CD4-positive, alpha-beta T cell treated with Interleukin-1 beta for 1 hour (primary cell): ENCODE measurements at regions not wholly inside any gene's neighbourhood (a gene's known extent, or its start where the extent isn't known, plus 50 kb on each side); places are given as distances from the start of the nearest gene placed in this dataset.
"Not testable (repeated sequence)": the region's sequence is repeated elsewhere in the genome, so short reads cannot be mapped to it uniquely, and the experiment has no call there.

ENCODE experiments used
- DNase-seq, 2 donors: peaks; one replicate each; pipeline ENCODE4 v3.0.0-alpha.2; 2020 to 2022

DNA sequence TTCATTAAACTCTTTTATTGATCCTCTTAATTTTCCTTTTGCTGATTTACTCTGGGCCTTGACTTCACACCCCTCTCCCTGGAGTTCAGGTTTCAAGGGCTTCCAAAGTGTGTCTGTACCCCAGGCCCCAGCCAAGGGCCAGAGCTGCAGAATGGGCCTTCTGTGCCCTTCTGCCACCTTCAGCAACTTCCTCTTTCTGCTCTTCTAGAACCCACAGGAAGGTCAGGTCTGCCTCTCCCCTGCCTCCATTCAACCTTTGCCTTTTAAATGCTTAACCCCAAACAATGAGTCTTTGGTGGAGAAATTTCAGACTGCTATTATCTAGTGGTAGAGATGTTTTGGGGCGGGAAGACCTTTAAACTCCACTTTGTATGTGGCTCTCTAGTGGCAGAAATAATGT is 63.1 kb downstream of the TSN start:
- DNase-seq: no peak

DNA sequence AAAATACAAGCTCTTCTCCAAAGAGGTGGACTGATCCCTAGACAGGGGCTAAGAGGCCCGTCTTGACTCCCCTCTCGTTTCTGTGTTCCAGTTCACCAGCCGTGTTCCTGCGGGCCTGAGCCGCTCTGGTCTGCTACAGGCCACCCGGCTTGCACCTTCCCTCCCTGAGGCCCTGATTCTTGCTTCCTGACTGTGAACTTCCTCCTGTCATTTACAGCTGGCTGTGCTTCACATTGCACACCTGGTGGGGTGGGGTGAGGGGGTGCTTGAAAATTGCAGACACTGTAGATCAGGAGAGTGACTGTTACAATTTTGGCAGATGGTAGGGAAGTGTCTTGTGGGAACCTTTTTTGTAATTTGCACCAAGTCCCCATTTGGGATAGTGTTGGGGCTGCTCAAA is 64.4 kb downstream of the TSN start:
- DNase-seq: no peak

DNA sequence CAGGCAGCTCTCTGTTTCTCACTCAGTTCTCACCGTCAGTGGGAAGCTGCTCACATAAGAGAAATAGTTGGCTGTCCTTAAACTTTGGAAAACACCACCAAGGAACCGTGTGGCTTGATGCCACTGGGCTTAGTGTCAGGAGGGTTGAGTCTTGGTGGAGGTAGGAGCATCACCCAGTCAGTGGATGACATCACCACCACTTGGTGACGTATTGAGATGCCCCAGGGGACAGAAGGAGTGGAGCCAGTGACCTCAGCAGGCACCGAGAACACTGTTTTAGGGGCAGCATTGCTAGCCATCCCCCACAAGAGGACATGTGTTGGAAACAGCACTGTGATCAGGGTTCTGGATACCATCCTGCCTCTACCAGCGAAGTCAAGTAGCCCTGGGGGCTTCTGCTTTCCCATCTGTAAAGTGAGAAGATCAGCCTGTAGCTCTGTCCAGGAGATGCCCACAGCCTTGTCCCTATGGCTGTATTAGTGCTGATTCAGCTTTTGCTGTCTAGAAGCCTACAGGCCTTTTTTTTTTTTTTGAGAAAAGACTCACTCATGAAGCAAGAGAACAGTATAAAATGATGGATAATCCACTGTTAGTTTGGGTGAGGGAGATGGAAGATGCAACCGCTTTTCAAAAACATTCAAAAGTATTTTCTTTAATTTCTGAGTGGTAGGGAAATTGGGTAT is 66.2 kb downstream of the TSN start:
- no peak for DNase-seq

DNA sequence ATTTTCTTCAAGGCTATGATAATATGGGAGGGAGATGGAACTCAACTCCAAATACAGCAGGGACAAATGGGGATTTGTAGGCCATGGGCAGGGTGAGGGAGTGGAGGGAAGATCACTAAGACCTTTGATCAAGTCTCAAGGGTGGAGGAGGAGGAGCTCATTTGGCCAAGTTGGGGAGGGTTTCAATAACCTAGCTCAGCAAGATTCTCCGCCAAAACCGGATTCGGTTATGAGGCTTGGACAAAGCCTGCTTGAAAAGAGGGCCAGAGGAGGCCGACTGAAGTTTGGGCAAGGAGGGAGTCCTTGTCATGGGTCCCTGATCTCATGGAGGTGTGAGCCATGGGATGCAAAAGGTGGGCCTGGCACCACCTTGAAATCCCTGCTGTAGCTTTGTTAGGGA is 68.8 kb downstream of the TSN start:
- DNase-seq: no peak

DNA sequence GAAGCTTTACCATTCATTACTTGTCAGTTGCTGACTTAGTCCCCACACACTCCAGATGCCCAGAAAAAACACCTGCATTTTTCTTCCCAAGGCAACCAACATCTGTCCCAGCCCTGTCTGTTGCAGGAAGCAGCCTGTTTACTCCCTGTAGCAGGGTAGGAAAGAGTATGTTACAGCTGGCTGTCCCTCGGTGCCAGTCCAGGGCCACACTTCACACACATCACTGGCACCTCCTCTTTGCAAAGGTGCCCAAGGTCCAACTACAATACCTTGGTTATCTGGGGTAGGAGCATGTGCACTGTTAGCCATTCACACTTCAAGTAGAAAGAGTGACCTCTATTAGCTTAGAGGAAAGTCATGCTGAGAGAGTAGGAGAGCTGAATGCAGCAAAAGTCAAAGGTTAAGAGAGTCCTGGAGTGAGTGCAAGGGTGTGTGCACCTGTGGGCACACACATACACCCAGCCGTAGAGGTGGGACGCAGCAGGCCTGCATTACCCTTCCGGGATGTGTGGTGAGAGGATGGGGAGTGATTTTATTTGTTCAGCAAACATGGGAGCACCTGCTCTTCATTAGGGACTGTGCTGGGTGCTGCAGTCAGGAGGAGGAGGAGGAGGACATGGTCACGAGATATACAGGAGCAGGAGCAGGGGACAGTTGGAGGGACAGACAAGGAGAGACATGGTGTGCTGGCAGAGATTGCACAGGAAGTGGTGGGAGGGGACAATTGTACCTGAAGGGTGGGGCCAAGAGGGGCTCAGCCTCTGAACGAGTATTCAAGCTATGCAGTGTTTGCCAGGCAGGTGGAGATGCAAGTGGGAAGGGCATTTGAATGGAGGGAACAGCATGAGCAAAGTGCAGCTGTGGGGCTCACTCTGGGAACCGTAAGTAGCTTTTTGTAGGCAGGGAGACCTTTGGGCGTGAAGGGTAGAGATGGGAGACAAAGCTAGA is 69.8 kb downstream of the TSN start:
- DNase-seq: no peak

DNA sequence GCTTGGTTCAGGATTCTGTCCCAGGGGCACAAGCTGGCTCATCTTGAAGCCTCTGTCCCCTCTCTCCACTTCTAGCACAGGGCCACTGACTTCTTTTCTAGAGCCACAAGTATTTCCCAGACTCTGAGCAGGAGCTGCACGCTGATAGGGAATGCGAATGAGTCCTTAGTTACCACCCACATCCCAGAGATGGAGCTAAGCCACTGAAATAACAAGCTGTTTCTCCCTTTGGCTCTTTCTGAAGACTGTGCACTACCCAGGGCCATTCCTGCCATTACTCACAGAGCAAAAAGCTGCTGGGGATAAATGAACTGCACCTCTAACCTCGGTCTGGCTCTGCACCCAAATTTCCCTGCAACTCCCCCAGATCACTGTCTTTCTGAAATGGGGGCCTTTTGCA is 70.6 kb downstream of the TSN start:
- DNase-seq: no peak

DNA sequence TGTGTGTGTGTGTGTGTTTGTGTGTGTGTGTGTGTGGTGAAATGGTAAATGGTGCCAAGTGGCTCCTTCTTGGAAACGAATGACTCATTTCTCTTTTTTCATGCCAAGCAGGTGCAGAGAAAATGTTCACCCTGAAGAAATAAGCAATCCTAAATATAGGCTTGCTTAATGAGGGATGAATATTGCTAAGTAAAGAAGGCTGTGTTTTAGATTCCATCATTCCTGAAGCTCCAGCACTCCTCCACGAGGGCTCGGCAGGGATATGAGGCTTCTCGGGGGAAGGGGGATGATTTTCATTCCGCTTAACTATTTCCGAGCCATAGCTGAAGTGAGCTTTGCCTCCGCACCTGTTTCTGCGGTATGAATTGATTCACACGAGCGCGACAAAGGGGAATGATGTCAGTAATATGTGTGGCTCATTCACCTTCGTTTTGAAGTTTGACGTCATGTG is 72.9 kb downstream of the TSN start:
- DNase-seq: no peak

DNA sequence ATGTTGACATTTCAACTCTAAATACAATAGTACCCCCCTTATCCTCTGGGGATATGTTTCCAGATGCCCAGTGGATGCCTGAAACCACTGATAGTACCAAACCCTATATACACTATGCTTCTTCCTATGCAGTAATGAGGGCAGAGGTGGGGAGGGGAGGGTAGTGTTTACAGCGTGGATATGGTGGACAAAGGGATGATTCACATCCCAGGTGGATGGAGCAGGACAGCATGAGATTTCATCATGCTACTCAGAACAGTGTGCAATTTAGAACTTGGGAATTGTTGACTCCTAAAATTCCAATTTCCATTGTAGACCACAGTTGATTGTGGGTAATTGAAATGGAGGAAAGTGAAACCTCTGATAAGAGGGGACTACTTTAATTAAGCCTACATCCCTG is 75.4 kb downstream of the TSN start:
- DNase-seq: no peak

DNA sequence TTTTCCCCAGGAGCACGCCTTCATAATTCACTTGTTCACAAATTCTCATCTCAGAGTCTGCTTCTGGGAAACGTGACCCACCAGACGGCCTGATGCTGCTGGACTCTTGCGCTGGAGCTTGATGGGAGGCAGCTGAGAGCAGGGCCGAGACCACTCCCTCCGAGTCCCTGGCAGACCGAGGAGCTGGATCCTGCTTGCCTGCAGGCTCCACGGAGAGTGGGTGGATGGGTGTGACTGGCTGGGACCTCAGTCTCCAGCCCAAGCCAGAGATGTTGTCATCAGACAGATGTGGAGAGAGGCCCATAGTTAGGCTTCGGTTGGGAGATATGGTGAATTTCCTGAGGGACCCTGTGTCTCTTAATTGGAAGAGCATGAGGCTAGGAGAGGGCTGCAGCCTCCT is 76.4 kb downstream of the TSN start:
- no peak for DNase-seq

DNA sequence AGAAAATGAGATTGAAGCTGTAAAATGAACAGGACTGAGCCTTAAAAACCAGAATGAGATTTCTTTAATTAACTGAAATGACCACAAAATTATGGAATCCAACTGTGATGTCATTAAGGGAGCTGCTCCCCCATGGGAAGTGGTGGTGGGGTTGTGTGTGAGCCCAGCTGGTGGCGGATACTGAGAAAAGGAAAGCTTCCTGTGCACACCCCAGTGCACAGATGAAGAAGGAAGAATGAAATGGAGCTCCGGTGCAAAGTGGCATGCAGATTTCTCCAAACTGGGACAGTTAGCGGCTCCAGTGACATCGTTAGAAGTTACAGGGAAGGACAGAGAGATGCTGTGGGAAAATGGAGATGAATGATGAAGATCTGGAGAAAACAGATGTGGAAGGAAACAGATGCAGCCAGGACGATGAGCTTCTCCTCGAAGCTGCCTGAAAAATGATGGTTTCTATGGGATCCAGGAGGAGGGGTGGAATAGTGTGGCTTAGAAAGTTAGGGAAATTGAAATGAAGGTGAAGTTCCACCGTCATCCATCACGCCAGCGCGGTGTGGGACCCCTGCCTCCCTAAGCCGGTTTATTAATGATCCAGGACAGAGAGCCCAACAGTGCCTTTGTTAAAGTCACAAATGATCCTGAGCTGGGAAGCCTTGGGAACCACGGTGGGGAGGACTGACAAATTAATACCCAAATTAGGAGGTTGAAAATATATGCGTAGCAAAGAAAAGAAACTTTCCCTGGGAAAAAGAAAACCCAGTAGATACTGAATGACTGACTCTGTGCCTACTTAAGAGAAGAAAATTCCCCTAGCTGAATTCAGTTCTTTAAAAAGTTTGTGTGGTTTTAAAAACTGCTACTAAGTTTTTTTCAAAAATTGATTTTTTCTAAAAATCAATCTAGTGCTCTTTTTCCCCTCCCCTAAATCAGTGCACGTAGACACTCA is 77.2 kb downstream of the TSN start:
- DNase-seq: no peak

DNA sequence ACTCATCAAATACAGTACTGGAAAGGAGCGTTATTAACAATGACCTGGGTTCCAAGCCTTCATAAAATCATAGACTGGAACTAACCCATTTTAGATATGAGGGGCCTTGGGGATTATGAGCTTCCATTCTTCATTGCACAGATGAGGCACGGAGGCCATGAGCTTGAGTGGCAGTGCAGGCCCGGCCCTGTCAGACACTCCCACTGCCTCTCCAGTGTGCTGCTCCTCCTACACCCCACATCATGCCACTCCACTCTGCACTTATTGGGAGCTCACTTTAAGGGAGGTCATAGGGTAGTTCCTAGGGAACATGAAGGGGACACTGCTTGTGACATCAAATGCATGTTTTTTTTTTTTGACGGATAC is 77.9 kb downstream of the TSN start:
- no peak for DNase-seq

DNA sequence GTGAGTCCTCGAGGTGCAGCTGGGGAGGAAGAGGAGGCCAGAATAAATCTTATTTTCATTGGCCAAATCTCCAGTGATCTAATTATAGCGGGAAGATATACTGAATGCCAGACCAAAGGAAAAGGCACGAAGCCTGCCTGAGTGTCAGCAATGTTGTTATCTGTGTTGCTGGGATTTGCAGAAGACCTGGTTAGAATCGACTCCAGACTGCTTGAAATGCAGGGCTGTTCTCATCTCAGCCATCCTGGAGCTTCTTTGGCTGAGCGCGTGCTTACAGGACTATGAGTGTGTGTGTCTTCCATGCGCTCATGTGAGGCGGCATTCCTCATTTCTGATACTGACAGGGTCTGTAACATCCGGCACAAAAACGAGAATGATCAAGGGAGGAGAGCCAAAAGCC is 81.2 kb downstream of the TSN start:
- no peak for DNase-seq

DNA sequence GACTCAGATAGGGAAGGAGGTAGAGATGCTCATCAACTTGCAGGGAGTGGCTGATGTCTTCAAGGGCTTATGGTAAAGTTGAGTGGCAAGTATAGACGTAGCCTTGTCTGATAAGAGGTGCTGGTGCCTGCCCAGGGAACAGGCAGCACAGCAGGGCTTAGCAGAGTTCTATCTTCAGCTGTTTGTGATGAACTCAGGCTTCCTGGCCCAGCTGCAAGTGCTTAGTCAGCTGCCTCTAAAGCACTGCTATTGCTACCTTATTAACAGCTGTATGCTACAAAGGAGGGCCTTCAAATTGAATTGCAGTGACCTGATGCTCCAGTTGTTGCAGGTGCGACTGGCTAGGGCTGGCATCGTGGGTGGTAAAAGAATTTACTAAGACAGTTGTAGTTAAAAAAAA is 82.1 kb downstream of the TSN start:
- no peak for DNase-seq

DNA sequence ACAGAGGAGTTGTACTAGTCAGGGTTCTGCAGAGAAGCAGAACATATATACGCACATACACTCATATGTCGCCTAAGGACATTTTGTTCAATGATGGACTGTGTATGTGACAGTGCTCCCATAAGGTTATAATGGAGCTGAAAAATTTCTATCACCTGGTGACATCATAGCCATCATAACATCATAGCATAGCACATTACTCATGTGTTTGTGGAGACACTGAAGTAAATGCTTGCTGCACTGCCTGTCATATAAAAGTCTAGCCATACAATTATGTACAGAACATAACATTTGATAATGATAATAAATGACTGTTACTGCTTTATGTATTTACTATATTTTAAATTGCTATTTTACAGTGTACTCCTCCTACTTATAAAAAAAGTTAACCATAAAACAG is 83.1 kb downstream of the TSN start:
- DNase-seq: no peak

DNA sequence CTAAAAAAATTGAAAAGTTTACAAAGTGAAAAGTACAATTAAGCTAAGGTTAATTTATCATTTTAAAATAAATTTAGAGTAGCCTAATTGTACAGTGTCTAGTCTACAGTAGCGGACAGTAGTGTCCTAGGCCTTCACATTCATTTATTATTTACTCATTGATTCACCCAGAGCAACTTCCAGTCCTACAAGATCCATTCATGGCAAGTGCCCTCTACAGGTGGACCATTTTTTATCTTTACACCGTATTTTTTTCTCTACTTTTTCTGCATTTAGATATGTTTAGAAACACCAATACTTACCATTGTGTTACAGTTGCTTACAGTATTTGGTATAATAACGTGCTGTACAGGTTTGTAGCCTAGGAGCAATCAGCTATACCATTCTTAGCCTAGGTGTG is 84.1 kb downstream of the TSN start:
- DNase-seq: no peak

DNA sequence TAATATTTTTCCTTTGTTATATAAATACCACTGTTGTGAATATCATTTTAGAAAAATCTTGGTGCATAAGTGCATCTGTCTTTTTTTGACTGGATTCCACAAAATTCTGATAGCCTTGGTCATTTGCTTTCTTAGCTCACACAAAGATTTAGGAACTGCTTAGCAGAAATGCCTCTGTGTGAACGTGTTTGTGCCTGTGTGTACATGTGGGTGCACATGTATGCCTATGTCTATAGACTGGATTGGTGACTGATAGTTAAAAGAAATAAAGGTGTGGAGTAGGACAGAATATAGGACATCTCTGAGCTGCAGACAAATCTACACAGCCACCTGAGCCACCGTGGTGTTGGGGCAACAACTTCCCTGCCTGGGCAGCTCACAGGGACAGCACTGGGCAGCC is 93.8 kb downstream of the TSN start:
- no peak for DNase-seq

DNA sequence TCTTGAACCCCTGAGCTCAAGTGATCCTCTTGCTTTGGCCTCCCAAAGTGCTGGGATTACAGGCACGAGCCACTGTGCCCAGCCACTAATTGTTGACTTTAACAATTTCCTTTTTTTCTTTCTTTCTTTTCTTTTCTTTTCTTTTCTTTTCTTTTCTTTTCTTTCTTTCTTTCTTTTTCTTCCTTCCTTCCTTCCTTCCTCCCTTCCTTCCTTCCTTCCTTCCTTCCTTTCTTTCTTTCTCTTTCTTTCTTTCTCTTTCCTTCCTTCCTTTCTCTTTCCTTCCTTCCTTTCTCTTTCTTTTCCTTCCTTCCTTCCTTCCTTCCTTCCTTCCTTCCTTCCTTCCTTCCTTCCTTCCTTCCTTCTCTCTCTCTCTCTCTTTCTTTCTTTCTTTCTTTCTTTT is 97.7 kb downstream of the TSN start:
- DNase-seq: not testable (repeated sequence)

DNA sequence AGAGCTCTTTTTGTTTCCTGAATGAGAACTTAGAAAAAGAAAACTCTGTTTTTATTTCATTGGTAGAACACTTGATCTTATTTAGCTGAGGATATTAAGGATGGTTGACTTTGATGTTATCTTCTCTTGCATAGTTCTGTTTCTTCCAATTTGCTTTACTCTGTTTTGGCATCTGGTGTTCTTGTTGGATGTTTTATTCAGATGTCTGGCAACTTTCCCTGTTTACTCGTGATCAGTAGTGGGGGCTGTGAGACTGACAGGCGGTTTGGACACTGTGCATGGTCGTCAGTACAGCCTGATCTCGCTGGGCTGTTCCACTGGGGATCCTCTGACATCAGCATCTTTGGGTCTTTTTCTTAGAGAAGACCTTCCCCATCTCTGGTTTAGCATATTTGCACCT is 100.1 kb downstream of the TSN start:
- DNase-seq: no peak

DNA sequence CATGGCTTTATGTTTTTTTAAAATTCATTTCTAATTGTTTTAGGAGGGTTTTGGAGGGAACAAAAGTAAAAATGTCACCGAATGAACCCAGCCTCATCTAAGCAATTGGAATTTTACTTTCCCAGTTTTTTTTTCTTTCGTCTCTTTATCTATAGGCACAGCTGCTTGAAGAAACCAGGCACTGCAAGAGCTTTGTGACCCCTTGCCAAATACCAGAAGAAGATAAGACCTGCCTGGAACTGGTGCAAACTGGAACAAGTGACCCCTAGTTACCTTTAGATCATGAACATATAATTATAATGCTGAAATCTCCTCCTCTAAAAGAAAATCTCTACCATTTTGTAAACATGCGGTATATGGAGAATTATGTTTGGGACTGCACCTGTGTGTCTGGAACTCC is 100.9 kb downstream of the TSN start:
- DNase-seq: no peak

DNA sequence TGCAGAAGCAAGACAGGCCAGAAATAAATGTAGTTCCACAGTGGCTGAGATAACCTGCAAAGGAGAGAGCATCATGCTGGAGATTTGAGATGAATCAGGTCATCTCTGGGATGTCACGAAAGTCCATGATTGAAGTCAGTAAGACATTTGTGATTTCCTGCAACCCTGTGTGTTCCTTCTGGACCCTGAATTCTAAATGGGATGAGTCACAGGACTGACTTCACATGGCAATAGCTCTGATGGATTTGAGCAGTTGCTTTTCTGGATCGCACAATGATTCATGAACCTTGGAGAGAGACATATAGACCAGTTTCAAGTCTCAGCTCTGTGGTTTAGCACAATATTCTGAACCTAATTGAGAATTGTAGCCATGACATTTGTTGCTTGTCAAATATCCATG is 102.9 kb downstream of the TSN start:
- DNase-seq: no peak

DNA sequence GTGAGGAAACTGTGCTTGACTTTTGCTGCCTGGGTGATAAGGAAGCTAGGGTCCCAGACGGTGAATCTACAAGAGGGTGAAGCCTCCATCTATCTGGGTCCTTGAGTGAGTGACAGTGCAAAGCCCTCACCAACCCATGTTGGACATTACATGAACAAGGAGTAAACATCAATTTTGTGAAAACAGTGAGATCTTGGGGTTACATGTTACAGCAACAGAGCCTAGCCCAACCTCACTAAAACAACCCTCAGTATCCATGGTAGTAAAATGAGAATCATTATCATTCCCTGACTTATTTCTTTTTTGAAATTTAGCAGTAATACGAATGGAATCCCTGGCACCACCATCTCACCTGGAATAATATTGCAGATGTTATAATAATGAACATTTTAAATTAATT is 103.4 kb downstream of the TSN start:
- no peak for DNase-seq

DNA sequence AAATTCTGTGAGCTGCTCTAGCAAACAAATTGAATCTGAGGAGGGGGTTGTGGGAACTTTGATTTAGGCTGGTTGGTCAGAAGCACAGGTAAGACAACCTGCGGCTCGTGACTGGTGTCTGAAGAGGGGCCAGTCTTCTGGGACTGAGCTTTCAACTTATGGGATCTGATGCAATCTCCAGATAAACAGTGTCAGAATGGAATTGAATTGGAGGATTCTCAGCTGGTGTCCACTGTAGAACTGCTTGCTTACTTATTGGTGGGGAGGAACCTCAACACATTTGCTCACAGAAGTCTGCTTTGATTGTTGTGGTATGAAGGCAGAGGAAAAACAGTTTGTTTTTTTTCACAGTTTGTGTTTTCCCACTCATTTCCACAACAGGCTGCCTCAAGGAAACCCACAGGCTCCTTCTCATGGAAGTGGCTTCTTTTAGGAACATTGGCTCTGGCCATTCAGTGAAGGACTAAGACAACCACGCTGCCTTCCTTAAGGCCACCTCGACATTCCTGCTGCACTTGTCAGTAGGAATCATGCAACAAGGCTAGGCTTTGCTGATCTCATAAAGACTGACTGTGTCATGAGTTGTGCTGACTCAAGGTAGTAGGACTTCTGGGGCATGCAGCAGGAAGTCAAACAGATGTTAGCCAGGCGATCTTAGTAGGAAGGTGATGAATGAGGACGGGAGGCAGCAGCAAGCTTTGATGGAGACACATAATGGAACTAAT is 104.7 kb downstream of the TSN start:
- DNase-seq: no peak

DNA sequence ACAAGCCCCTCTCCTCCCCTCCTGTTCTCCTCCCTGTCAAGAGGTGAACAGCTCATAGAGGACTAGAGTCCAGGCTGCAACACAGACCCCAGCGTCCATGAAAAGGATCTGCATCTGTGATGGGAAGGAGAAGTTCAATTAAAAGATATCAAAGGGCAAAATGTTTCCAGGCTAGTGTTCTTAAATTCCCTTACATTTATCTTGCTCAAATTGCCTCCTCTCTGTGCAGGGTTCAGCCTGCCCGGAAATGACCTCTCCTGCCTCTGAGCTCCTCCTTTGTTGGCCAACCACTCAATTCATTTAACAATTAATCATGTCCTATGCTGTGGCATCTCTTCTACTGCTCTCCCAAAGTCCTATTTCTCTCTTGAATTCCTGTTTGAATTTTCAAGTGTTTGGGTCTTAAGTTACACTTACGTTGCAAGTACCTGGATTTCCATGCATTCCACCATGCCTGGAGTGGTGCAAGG is 105.3 kb downstream of the TSN start:
- DNase-seq: no peak
